IMR-90 (cell line): ENCODE measurements at regions not wholly inside any gene's neighbourhood (a gene's known extent, or its start where the extent isn't known, plus 50 kb on each side); places are given as distances from the start of the nearest gene placed in this dataset.

Experiments used
- ATAC-seq: fragments of 200-7000 bp; cut with Tn5 transposase; 2 replicates; pipeline ENCODE4 v1.9.1; 2020; ENCODE audit warnings: low read depth, mild to moderate bottlenecking, moderate library complexity
- BruUV-seq: library from RNA; stranded (reverse); fragments of 400-500 nt; replicated peaks from 2 replicates; lab custom pipeline; 2021; lab: Mats Ljungman, UMichigan
- CTCF ChIA-PET: fragments of 300-600 bp; formaldehyde crosslinking; extraction: SDS; loops from one replicate; lab custom pipeline; 2021; ENCODE audit warnings: antibody characterized with exemption; lab: Yijun Ruan, JAX
- POLR2A ChIA-PET: fragments of 300-600 bp; sonication (Branson Sonifier 250); formaldehyde crosslinking; loops from one replicate; lab custom pipeline; 2022; ENCODE audit warnings: antibody characterized with exemption; ENCODE audit not compliant: unreplicated experiment; lab: Charles Lee
- DNase-seq: peaks from one replicate; pipeline ENCODE4 v3.0.0; 2013
- H2AFZ ChIP-seq: replicated peaks from 2 replicates; pipeline ENCODE3; 2013; ENCODE audit warnings: low read length, mild to moderate bottlenecking; ENCODE audit not compliant: poor library complexity
- H2AK5ac ChIP-seq: 2 replicates; pipeline ENCODE4 v1.6.1; 2013; ENCODE audit warnings: low read depth, low read length, inconsistent platforms
- H2AK9ac ChIP-seq: replicated peaks from 2 replicates; pipeline ENCODE3; 2013; ENCODE audit warnings: mild to moderate bottlenecking, low read depth, low read length, moderate library complexity; ENCODE audit not compliant: poor library complexity
- H2BK120ac ChIP-seq: 2 replicates; pipeline ENCODE4 v1.6.1; 2013; ENCODE audit warnings: low read depth, low read length, inconsistent platforms
- H2BK15ac ChIP-seq: 3 replicates; pipeline ENCODE4 v1.6.1; 2013; ENCODE audit warnings: low read depth, low read length, inconsistent platforms
- H2BK20ac ChIP-seq: 2 replicates; pipeline ENCODE4 v1.6.1; 2013; ENCODE audit warnings: low read depth, mild to moderate bottlenecking, inconsistent platforms, low read length, moderate library complexity
- H2BK5ac ChIP-seq: 2 replicates; pipeline ENCODE4 v1.6.1; 2013; ENCODE audit warnings: mild to moderate bottlenecking, low read depth, low read length, inconsistent platforms; ENCODE audit not compliant: poor library complexity, severe bottlenecking
- H3K14ac ChIP-seq: replicated peaks from 2 replicates; pipeline ENCODE4 v1.6.1; 2013; ENCODE audit warnings: low read depth, low read length, inconsistent platforms
- H3K18ac ChIP-seq: 2 replicates; pipeline ENCODE4 v1.6.1; 2013; ENCODE audit warnings: low read depth, low read length, control low read depth
- H3K23ac ChIP-seq: 2 replicates; pipeline ENCODE4 v1.6.1; 2013; ENCODE audit warnings: low read depth, low read length, inconsistent platforms
- H3K27ac ChIP-seq: 2 replicates; pipeline ENCODE4 v1.5.1; 2013; ENCODE audit warnings: mild to moderate bottlenecking, control low read depth, low read length; ENCODE audit not compliant: insufficient read depth
- H3K27me3 ChIP-seq: 2 replicates; pipeline ENCODE4 v1.6.1; 2013; ENCODE audit warnings: low read length; ENCODE audit not compliant: control insufficient read depth, insufficient read depth
- H3K36me3 ChIP-seq: 2 replicates; pipeline ENCODE4 v1.6.1; 2013; ENCODE audit warnings: low read length, mixed read lengths; ENCODE audit not compliant: control insufficient read depth, insufficient read depth
- H3K4ac ChIP-seq: 2 replicates; pipeline ENCODE4 v1.6.1; 2013; ENCODE audit warnings: low read depth, low read length, inconsistent platforms
- H3K4me1 ChIP-seq: 2 replicates; pipeline ENCODE4 v1.6.1; 2013; ENCODE audit warnings: low read length, mixed read lengths; ENCODE audit not compliant: control insufficient read depth, insufficient read depth
- H3K4me2 ChIP-seq: 2 replicates; pipeline ENCODE4 v1.6.1; 2013; ENCODE audit warnings: low read depth, mild to moderate bottlenecking, control low read depth, low read length, moderate library complexity
- H3K4me3 ChIP-seq: 2 replicates; pipeline ENCODE4 v1.5.1; 2013; ENCODE audit warnings: low read depth, mild to moderate bottlenecking, control low read depth, low read length, moderate library complexity; ENCODE audit not compliant: insufficient read depth
- H3K56ac ChIP-seq: 2 replicates; pipeline ENCODE4 v1.6.1; 2013; ENCODE audit warnings: low read length, inconsistent platforms; ENCODE audit not compliant: insufficient read depth; ENCODE audit errors: extremely low read depth
- H3K79me1 ChIP-seq, 2 experiments: 2 replicates each; pipeline ENCODE4 v1.6.1; 2013; ENCODE audit warnings: low read length in 2 of 2, inconsistent platforms in 1 of 2, low read depth in 1 of 2
- H3K9ac ChIP-seq: 2 replicates; pipeline ENCODE4 v1.6.1; 2013; ENCODE audit warnings: low read depth, low read length, control low read depth
- H3K9me1 ChIP-seq: 2 replicates; pipeline ENCODE4 v1.6.1; 2013; ENCODE audit warnings: low read length, inconsistent platforms; ENCODE audit not compliant: insufficient read depth
- H3K9me3 ChIP-seq: 2 replicates; pipeline ENCODE4 v1.6.1; 2013; ENCODE audit warnings: low read length; ENCODE audit not compliant: control insufficient read depth, insufficient read depth
- H4K20me1 ChIP-seq: 2 replicates; pipeline ENCODE4 v1.6.1; 2013; ENCODE audit warnings: low read length, inconsistent platforms; ENCODE audit not compliant: insufficient read depth
- H4K5ac ChIP-seq: 2 replicates; pipeline ENCODE4 v1.6.1; 2013; ENCODE audit warnings: mild to moderate bottlenecking, low read depth, low read length, control low read depth
- H4K8ac ChIP-seq, 2 experiments: 2 replicates each; pipeline ENCODE4 v1.6.1; 2013; ENCODE audit warnings: low read depth in 2 of 2, low read length in 2 of 2, control low read depth in 1 of 2, inconsistent platforms in 1 of 2
- H4K91ac ChIP-seq: 2 replicates; pipeline ENCODE4 v1.6.1; 2013; ENCODE audit warnings: low read depth, low read length, inconsistent platforms; ENCODE audit not compliant: insufficient read depth
- CEBPB ChIP-seq: IDR thresholded peaks from 2 replicates; pipeline ENCODE4 v1.6.1; 2012; ENCODE audit warnings: low read depth, low read length, improper control_type of control experiment
- CTCF ChIP-seq: conservative IDR thresholded peaks from 2 replicates; pipeline ENCODE4 v1.5.1; 2012; ENCODE audit warnings: mild to moderate bottlenecking, low read depth, low read length, improper control_type of control experiment
- FOS ChIP-seq: fragments of 150-350 bp; IDR thresholded peaks from 2 replicates; pipeline ENCODE4 v1.6.1; 2016; ENCODE audit warnings: low read depth, low read length
- MAFK ChIP-seq: IDR thresholded peaks from 2 replicates; pipeline ENCODE4 v1.6.1; 2012; ENCODE audit warnings: low read depth, low read length, improper control_type of control experiment
- POLR2A ChIP-seq: IDR thresholded peaks from 2 replicates; pipeline ENCODE4 v1.6.1; 2012; ENCODE audit warnings: mild to moderate bottlenecking, low read depth, low read length
- RAD21 ChIP-seq: IDR thresholded peaks from 2 replicates; pipeline ENCODE4 v1.6.1; 2012; ENCODE audit warnings: low read length, improper control_type of control experiment
- RCOR1 ChIP-seq: IDR thresholded peaks from 2 replicates; pipeline ENCODE4 v1.6.1; 2012; ENCODE audit warnings: mild to moderate bottlenecking, low read length, improper control_type of control experiment; ENCODE audit not compliant: insufficient replicate concordance
- RFX5 ChIP-seq: IDR thresholded peaks from 2 replicates; pipeline ENCODE4 v1.8.0; 2012; ENCODE audit warnings: low read depth, mild to moderate bottlenecking, low read length, moderate library complexity
- SMC3 ChIP-seq: fragments of 150-350 bp; IDR thresholded peaks from 2 replicates; pipeline ENCODE4 v1.6.1; 2016; ENCODE audit warnings: low read depth, mild to moderate bottlenecking, antibody characterized with exemption, low read length, moderate library complexity
- USF2 ChIP-seq: fragments of 150-350 bp; IDR thresholded peaks from 2 replicates; pipeline ENCODE4 v1.6.1; 2017; ENCODE audit warnings: mild to moderate bottlenecking, antibody characterized with exemption, low read length, low read depth
- WGBS, 2 experiments: methylation state at CpG; one replicate each; pipeline versions ENCODE4 v1.1.5 to v1.1.7; 2013; ENCODE audit warnings: missing lambda C conversion rate in 2 of 2; ENCODE audit not compliant: insufficient read length in 1 of 2; ENCODE audit errors: extremely low coverage in 2 of 2; 5-methylcytosine and 5-hydroxymethylcytosine counted together
- dilution Hi-C: fragments of 300-500 bp; cut with HindIII; formaldehyde crosslinking; loops from one replicate; pipeline ENCODE4 v1.14.3; 2018; ENCODE audit warnings: low sequenced_read_pairs; ENCODE audit not compliant: unreplicated experiment
- in situ Hi-C: fragments of 300-500 bp; cut with MboI; formaldehyde crosslinking; loops from 3 replicates; pipeline ENCODE4 v1.14.3; 2019; ENCODE audit warnings: low sequenced_read_pairs, inconsistent platforms, mixed read lengths
- intact Hi-C: fragments of 100-400 bp; cut with micrococcal nuclease; formaldehyde crosslinking; loops from 2 replicates; pipeline ENCODE4 v1.10.0; 2022
- TF ChIP-seq, protein P1 (sequence below): fragments of 150-350 bp; IDR thresholded peaks from 2 replicates; pipeline ENCODE4 v1.6.1; 2016; ENCODE audit warnings: low read depth, mild to moderate bottlenecking, low read length, moderate library complexity, borderline replicate concordance

GRCh38 chr5:174291162-174291561, 245.7 kb downstream of the NSG2 start:
- no peak overlapping the region for H3K4me2 ChIP-seq
- dilution Hi-C loops (no loop called here), in situ Hi-C loops (no loop called here), intact Hi-C loops (no loop called here)
- no peak overlapping the region for H2AFZ ChIP-seq
- DNase-seq (no peak), ATAC-seq (no peak)
- CTCF ChIA-PET, result no interaction called here
- no peaks in the 10 kb centered on the region for H3K4me1 ChIP-seq
- H3K14ac ChIP-seq, result no peak overlapping the region
- no peak overlapping the region for H4K91ac ChIP-seq
- H4K8ac ChIP-seq, result no peak overlapping the region
- no peak overlapping the region for H3K18ac ChIP-seq
- no peak overlapping the region for H3K56ac ChIP-seq
- H2AK9ac ChIP-seq, result no peak overlapping the region
- no peak overlapping the region for H3K9ac ChIP-seq
- BruUV-seq, result no TSS peak
- POLR2A ChIA-PET, result no interaction called here
- H2BK15ac ChIP-seq, result no peak overlapping the region
- WGBS, 2 experiments, result no CpG with 5 or more reads among the region's 3 CpGs
- no peak overlapping the region for H2BK20ac ChIP-seq
- no peaks in the 10 kb centered on the region for H3K9me3 ChIP-seq
- no peak for TF ChIP-seq CEBPB
- no peak for TF ChIP-seq RAD21
- TF ChIP-seq RCOR1, result no peak
- TF ChIP-seq, protein P1, sequence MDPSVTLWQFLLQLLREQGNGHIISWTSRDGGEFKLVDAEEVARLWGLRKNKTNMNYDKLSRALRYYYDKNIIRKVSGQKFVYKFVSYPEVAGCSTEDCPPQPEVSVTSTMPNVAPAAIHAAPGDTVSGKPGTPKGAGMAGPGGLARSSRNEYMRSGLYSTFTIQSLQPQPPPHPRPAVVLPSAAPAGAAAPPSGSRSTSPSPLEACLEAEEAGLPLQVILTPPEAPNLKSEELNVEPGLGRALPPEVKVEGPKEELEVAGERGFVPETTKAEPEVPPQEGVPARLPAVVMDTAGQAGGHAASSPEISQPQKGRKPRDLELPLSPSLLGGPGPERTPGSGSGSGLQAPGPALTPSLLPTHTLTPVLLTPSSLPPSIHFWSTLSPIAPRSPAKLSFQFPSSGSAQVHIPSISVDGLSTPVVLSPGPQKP, result no peak
- TF ChIP-seq MAFK, result no peak
- TF ChIP-seq RFX5, result no peak
- TF ChIP-seq POLR2A, result no peak
- TF ChIP-seq FOS, result no peak
- no peak for TF ChIP-seq CTCF
- TF ChIP-seq USF2, result no peak
- no peak for TF ChIP-seq SMC3
- H3K79me1 ChIP-seq, result no peaks in the 10 kb centered on the region
- H3K4ac ChIP-seq, result no peak overlapping the region
- H3K27me3 ChIP-seq, result no peaks in the 10 kb centered on the region
- no peak overlapping the region for H2BK120ac ChIP-seq
- H2BK5ac ChIP-seq, result no peak overlapping the region
- no peak overlapping the region for H3K27ac ChIP-seq
- no peak overlapping the region for H3K23ac ChIP-seq
- no peak overlapping the region for H4K5ac ChIP-seq
- H3K4me3 ChIP-seq, result no peak overlapping the region
- H3K36me3 ChIP-seq, result no peaks in the 10 kb centered on the region
- H2AK5ac ChIP-seq, result no peak overlapping the region
- no peaks in the 10 kb centered on the region for H4K20me1 ChIP-seq
- H3K9me1 ChIP-seq, result no peaks in the 10 kb centered on the region
